Right ventricle myocardium superior (tissue), 1 donor: ENCODE measurements at regions not wholly inside any gene's neighbourhood (a gene's known extent, or its start where the extent isn't known, plus 50 kb on each side); places are given as distances from the start of the nearest gene placed in this dataset.
"Not testable (repeated sequence)": the region's sequence is repeated elsewhere in the genome, so short reads cannot be mapped to it uniquely, and the experiment has no call there.

ENCODE experiments used
- ATAC-seq: fragments of 200-7000 bp; cut with Tn5 transposase; one replicate; pipeline ENCODE4 v1.9.1; 2020; ENCODE audit warnings: mild to moderate bottlenecking; ENCODE audit not compliant: poor library complexity
- DNase-seq: peaks from one replicate; pipeline ENCODE4 v3.0.0-alpha.2; 2020
- intact Hi-C: fragments of 100-400 bp; cut with DNase I; formaldehyde crosslinking; loops from one replicate; pipeline ENCODE4 v1.11.2; 2022
- donor health status: DM: no; HTN: yes; CAD: no; lungs with severe emphysema.

- DNase-seq (no peak), ATAC-seq (no peak)
- intact Hi-C loops, result no loop called here
These were observed 351.1 kb upstream of the CD180 start for GRCh38 chr5:67547682-67548081.

GRCh38 chr5:67544942-67545341, 348.3 kb upstream of the CD180 start:
- ATAC-seq, DNase-seq, intact Hi-C loops: not testable (repeated sequence)

GRCh38 chr5:67543720-67544270, 347.2 kb upstream of the CD180 start:
- DNase-seq (no peak), ATAC-seq (peak; percentile 58)
- intact Hi-C loops, result no loop called here

- intact Hi-C loops, result no loop called here
- ATAC-seq (no peak), DNase-seq (no peak)
These were observed 345.9 kb upstream of the CD180 start for GRCh38 chr5:67542479-67542878.

- ATAC-seq (no peak), DNase-seq (no peak)
- intact Hi-C loops, result no loop called here
These were observed 345.3 kb upstream of the CD180 start for GRCh38 chr5:67541875-67542274.

- no peak for ATAC-seq
- DNase-seq, result no peak
- intact Hi-C loops, result no loop called here
These were observed 342.4 kb upstream of the CD180 start for GRCh38 chr5:67538855-67539506.

GRCh38 chr5:67537439-67538148, 341.0 kb upstream of the CD180 start:
- ATAC-seq, result peak; percentile 75
- no peak for DNase-seq
- intact Hi-C loops, result no loop called here

- ATAC-seq, result peak; percentile 70
- intact Hi-C loops, result no loop called here
- no peak for DNase-seq
These were observed 340.3 kb upstream of the CD180 start for GRCh38 chr5:67536866-67537265.

- ATAC-seq (no peak), DNase-seq (no peak)
- intact Hi-C loops, result no loop called here
These were observed 334.1 kb upstream of the CD180 start for GRCh38 chr5:67530609-67531255.

GRCh38 chr5:67528953-67529352, 332.4 kb upstream of the CD180 start:
- intact Hi-C loops, result no loop called here
- ATAC-seq (no peak), DNase-seq (no peak)

GRCh38 chr5:67526793-67527192, 330.2 kb upstream of the CD180 start:
- intact Hi-C loops, result no loop called here
- DNase-seq, result no peak
- no peak for ATAC-seq

- no peak for ATAC-seq
- no peak for DNase-seq
- intact Hi-C loops, result no loop called here
These were observed 323.7 kb upstream of the CD180 start for GRCh38 chr5:67520161-67520908.

GRCh38 chr5:67518227-67518626, 321.6 kb upstream of the CD180 start:
- DNase-seq (no peak), ATAC-seq (no peak)
- intact Hi-C loops, result no loop called here

- ATAC-seq (no peak), DNase-seq (no peak)
- intact Hi-C loops, result no loop called here
These were observed 320.5 kb upstream of the CD180 start for GRCh38 chr5:67516948-67517565.

GRCh38 chr5:67515762-67516161, 319.2 kb upstream of the CD180 start:
- ATAC-seq, result no peak
- intact Hi-C loops, result no loop called here
- DNase-seq, result no peak

- DNase-seq, result no peak
- intact Hi-C loops, result no loop called here
- ATAC-seq, result no peak
These were observed 318.6 kb upstream of the CD180 start for GRCh38 chr5:67515020-67515689.

GRCh38 chr5:67512758-67513157, 316.2 kb upstream of the CD180 start:
- intact Hi-C loops, result no loop called here
- no peak for ATAC-seq
- no peak for DNase-seq

- ATAC-seq, result no peak
- DNase-seq, result no peak
- intact Hi-C loops, result no loop called here
These were observed 315.3 kb upstream of the CD180 start for GRCh38 chr5:67511911-67512310.
